GM23338 (cell line): ENCODE measurements at regions not wholly inside any gene's neighbourhood (a gene's known extent, or its start where the extent isn't known, plus 50 kb on each side); places are given as distances from the start of the nearest gene placed in this dataset.

ENCODE experiments used
- ATAC-seq: fragments of 200-7000 bp; cut with Tn5 transposase; 3 replicates; pipeline ENCODE4 v1.9.1; 2020
- DNase-seq: peaks from one replicate; pipeline ENCODE4 v3.0.0-alpha.2; 2015; ENCODE audit warnings: low spot score
- H2AFZ ChIP-seq: fragments of 200-600 bp; sonication (generic); 2 replicates; pipeline ENCODE4 v1.8.0; 2016; ENCODE audit warnings: antibody characterized with exemption, mild to moderate bottlenecking, moderate library complexity
- H3F3A ChIP-seq: fragments of 200-600 bp; sonication (generic); replicated peaks from 2 replicates; pipeline ENCODE4 v1.8.0; 2017; ENCODE audit warnings: antibody characterized with exemption, mixed run types, low read depth
- H3K27ac ChIP-seq: fragments of 200-600 bp; sonication (generic); 2 replicates; pipeline ENCODE4 v1.6.1; 2016; ENCODE audit warnings: low read depth
- H3K27me3 ChIP-seq: fragments of 200-600 bp; sonication (generic); 2 replicates; pipeline ENCODE4 v1.8.0; 2016; ENCODE audit warnings: mild to moderate bottlenecking, mixed run types, moderate library complexity; ENCODE audit not compliant: insufficient read depth
- H3K36me3 ChIP-seq: fragments of 200-600 bp; sonication (generic); 2 replicates; pipeline ENCODE4 v1.8.0; 2016; ENCODE audit warnings: mild to moderate bottlenecking; ENCODE audit not compliant: insufficient read depth
- H3K4me1 ChIP-seq: fragments of 200-600 bp; sonication (generic); 2 replicates; pipeline ENCODE4 v1.8.0; 2016; ENCODE audit warnings: mild to moderate bottlenecking, moderate library complexity; ENCODE audit not compliant: insufficient read depth
- H3K4me2 ChIP-seq: fragments of 200-600 bp; sonication (generic); 2 replicates; pipeline ENCODE4 v1.7.1; 2017; ENCODE audit warnings: mixed run types
- H3K4me3 ChIP-seq: fragments of 200-600 bp; sonication (generic); 2 replicates; pipeline ENCODE4 v1.6.1; 2016; ENCODE audit warnings: mixed run types
- H3K79me2 ChIP-seq: fragments of 200-600 bp; sonication (generic); replicated peaks from 2 replicates; pipeline ENCODE4 v1.8.0; 2017; ENCODE audit warnings: mild to moderate bottlenecking; ENCODE audit not compliant: insufficient read depth
- H3K9me2 ChIP-seq: fragments of 200-600 bp; sonication (generic); 2 replicates; pipeline ENCODE4 v1.8.0; 2017; ENCODE audit not compliant: insufficient read depth
- H4K20me1 ChIP-seq: fragments of 200-600 bp; sonication (generic); replicated peaks from 2 replicates; pipeline ENCODE4 v1.8.0; 2017; ENCODE audit warnings: mild to moderate bottlenecking; ENCODE audit not compliant: insufficient read depth
- H3K27ac Mint-ChIP-seq: 2 replicates; pipeline ENCODE4 v1.8.0; 2020; ENCODE audit warnings: inconsistent platforms, mild to moderate bottlenecking, moderate library complexity, mixed read lengths
- H3K27me3 Mint-ChIP-seq: 3 replicates; pipeline ENCODE4 v1.8.0; 2022; ENCODE audit warnings: low read depth, mild to moderate bottlenecking, moderate library complexity, mixed read lengths, inconsistent platforms; ENCODE audit not compliant: insufficient read depth, poor library complexity
- H3K36me3 Mint-ChIP-seq: 3 replicates; pipeline ENCODE4 v1.8.0; 2021; ENCODE audit warnings: low read depth, mild to moderate bottlenecking, inconsistent platforms, moderate library complexity, mixed read lengths
- H3K4me1 Mint-ChIP-seq: 3 replicates; pipeline ENCODE4 v1.8.0; 2020; ENCODE audit warnings: mild to moderate bottlenecking, inconsistent platforms, mixed read lengths
- H3K4me3 Mint-ChIP-seq: 3 replicates; pipeline ENCODE4 v1.8.0; 2021; ENCODE audit warnings: moderate library complexity, mild to moderate bottlenecking, inconsistent platforms, mixed read lengths
- H3K9me3 Mint-ChIP-seq: 3 replicates; pipeline ENCODE4 v1.8.0; 2020; ENCODE audit warnings: moderate library complexity, mild to moderate bottlenecking, inconsistent platforms, mixed read lengths
- ETS1 ChIP-seq: IDR thresholded peaks from 2 replicates; pipeline ENCODE4 v1.6.1; 2016; ENCODE audit warnings: antibody characterized with exemption
- EZH2 ChIP-seq: fragments of 200-600 bp; sonication (generic); IDR thresholded peaks from one replicate; pipeline ENCODE4 v1.8.0; 2017; ENCODE audit warnings: antibody characterized with exemption, mild to moderate bottlenecking, low read depth; ENCODE audit not compliant: unreplicated experiment
- JUNB ChIP-seq: IDR thresholded peaks from one replicate; pipeline ENCODE4 v1.6.1; 2016; ENCODE audit warnings: antibody characterized with exemption; ENCODE audit not compliant: unreplicated experiment
- NANOG ChIP-seq: IDR thresholded peaks from 2 replicates; pipeline ENCODE4 v1.6.1; 2016; ENCODE audit warnings: antibody characterized with exemption, borderline replicate concordance
- POLR2AphosphoS5 ChIP-seq: IDR thresholded peaks from 2 replicates; pipeline ENCODE4 v1.6.1; 2016; ENCODE audit warnings: antibody characterized with exemption, low read depth
- REST ChIP-seq: IDR thresholded peaks from one replicate; pipeline ENCODE4 v1.6.1; 2018; ENCODE audit warnings: antibody characterized with exemption; ENCODE audit not compliant: unreplicated experiment
- STAT1 ChIP-seq: IDR thresholded peaks from one replicate; pipeline ENCODE4 v1.6.1; 2016; ENCODE audit warnings: antibody characterized with exemption; ENCODE audit not compliant: unreplicated experiment
- ZNF331 ChIP-seq: fragments of 250-450 bp; sonication (Bioruptor Pico); IDR thresholded peaks from 2 replicates; pipeline ENCODE4 v1.5.0; 2020; ENCODE audit warnings: low read depth, mild to moderate bottlenecking, moderate library complexity
- TF ChIP-seq, protein P1 (sequence below), 2 experiments: fragments of 200-600 bp in 1 of 2; sonication (generic) in 1 of 2; conservative IDR thresholded peaks; 2 replicates each; pipeline versions ENCODE4 v1.5.1 to v1.6.1; 2016 to 2017; ENCODE audit warnings: antibody characterized with exemption in 2 of 2, low read depth in 2 of 2, mild to moderate bottlenecking in 2 of 2, moderate library complexity in 1 of 2

- peaks cover 2% of the 10 kb centered on the region; the same call in 1 of the 3 replicates for H3K4me1 Mint-ChIP-seq
- no peak overlapping the region for H3K4me3 Mint-ChIP-seq
- no peak overlapping the region for H3K27ac Mint-ChIP-seq
- no peaks in the 10 kb centered on the region for H3K27me3 Mint-ChIP-seq
- no peaks in the 10 kb centered on the region for H4K20me1 ChIP-seq
- H3K4me3 ChIP-seq: no peak overlapping the region
- H3K79me2 ChIP-seq: no peaks in the 10 kb centered on the region
- no peaks in the 10 kb centered on the region; the same call in 1 of the 2 replicates for H3K4me1 ChIP-seq
- no peaks in the 10 kb centered on the region for H3K36me3 Mint-ChIP-seq
- no peaks in the 10 kb centered on the region for H3F3A ChIP-seq
- no peak overlapping the region for H3K4me2 ChIP-seq
- TF ChIP-seq STAT1 (no peak), NANOG (no peak), POLR2AphosphoS5 (no peak), ETS1 (no peak), JUNB (no peak), REST (no peak), ZNF331 (CRISPR knock-in tag) (no peak), EZH2 (no peak)
- TF ChIP-seq, protein P1, sequence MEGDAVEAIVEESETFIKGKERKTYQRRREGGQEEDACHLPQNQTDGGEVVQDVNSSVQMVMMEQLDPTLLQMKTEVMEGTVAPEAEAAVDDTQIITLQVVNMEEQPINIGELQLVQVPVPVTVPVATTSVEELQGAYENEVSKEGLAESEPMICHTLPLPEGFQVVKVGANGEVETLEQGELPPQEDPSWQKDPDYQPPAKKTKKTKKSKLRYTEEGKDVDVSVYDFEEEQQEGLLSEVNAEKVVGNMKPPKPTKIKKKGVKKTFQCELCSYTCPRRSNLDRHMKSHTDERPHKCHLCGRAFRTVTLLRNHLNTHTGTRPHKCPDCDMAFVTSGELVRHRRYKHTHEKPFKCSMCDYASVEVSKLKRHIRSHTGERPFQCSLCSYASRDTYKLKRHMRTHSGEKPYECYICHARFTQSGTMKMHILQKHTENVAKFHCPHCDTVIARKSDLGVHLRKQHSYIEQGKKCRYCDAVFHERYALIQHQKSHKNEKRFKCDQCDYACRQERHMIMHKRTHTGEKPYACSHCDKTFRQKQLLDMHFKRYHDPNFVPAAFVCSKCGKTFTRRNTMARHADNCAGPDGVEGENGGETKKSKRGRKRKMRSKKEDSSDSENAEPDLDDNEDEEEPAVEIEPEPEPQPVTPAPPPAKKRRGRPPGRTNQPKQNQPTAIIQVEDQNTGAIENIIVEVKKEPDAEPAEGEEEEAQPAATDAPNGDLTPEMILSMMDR (conservative IDR thresholded peaks at IDR 0.05; ENCODE audit: low read depth in 2 of 2): no peak
- H3K36me3 ChIP-seq: no peaks in the 10 kb centered on the region
- H2AFZ ChIP-seq: no peak overlapping the region
- H3K27me3 ChIP-seq: no peaks in the 10 kb centered on the region
- no peak overlapping the region for H3K27ac ChIP-seq
- DNase-seq: no peak
- no peaks in the 10 kb centered on the region for H3K9me3 Mint-ChIP-seq
- no peaks in the 10 kb centered on the region for H3K9me2 ChIP-seq
- no peak for ATAC-seq
Observed at GRCh38 chr16:63896383-63897109, 1225.3 kb downstream of the CDH11 start.
